OCI-M1 (cell line): ENCODE measurements at regions not wholly inside any gene's neighbourhood (a gene's known extent, or its start where the extent isn't known, plus 50 kb on each side); places are given as distances from the start of the nearest gene placed in this dataset.

Experiments
- DNase-seq: peaks from one replicate; lab custom pipeline; 2025; lab: John Stamatoyannopoulos, UW

- no peak for DNase-seq
Measured at GRCh38 chr5:89129941-89130340, 247.0 kb upstream of the MEF2C start.

DNA sequence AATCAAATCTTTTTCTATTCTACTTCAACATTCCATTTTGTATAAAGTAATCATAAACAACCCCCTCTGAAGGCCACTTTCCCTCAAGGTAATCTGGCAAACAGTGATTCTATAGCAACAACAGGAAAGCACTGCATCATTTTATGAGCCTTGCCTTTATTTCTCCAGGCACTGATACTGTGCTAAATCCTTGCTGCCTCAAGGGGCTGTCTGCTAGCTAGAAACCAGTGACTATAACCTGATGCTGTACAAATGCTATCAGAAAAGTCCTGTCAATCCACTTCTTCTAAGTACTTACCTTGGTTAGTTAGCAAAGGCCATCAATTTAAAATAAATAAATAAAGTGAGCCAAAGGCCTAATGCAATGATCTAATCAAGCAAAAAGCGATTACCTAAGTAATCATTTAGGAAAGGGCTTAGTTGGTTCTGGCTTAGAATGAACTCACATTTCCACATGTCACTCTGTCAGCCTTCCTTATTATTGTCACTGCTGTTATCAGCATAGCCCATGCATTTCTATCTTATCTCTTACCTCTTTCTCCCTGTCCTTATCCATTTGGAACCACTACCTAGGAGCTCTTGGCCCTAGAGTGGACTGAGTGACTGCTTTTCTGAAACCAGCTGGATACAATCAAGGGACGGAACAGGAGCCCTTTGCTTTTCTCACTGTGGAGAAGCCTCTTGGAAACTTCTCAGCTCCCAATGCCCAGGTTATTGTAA, 246.1 kb upstream of the MEF2C start:
- peak; percentile 48 for DNase-seq

DNA sequence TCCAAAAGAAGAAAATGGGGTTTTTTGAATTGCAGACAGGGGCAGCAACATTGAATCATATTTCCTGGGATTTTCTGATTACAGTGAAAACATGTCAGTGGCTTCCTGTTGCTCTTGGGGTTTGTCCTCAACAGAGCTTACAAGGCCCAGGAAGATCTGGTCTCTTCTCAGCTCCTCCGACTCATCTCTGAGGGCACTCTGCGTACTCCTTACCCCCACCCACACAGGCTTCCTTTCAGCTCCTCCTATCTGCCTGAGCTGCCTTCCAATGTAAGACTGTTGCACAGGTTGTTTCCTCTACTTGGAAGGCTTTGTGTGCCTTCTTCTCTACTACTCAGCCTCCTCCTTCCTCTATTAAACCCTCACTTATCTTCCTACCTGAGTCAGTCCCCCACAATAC, 245.1 kb upstream of the MEF2C start:
- DNase-seq: peak; percentile 26

- no peak for DNase-seq
Measured at GRCh38 chr5:89127191-89127590, 244.2 kb upstream of the MEF2C start.

DNA sequence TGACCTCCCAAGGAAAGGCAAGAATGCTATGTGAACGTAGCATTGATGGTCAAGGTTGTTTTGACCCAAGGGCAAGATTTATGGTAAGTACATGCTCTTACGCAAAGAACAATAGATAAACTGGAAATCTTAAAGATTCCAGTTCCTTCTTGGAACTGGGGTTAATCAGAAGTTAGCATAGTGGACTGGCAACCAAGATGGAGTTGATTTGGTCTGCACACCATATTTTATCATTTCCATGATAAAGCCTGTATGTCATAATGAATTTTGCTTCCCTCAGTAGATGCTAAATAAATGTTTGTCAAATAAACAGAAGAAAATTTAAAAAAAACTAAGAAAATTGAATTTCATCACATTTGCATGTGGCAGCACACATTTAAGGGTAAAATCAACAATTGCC, 242.4 kb upstream of the MEF2C start:
- no peak for DNase-seq

DNA sequence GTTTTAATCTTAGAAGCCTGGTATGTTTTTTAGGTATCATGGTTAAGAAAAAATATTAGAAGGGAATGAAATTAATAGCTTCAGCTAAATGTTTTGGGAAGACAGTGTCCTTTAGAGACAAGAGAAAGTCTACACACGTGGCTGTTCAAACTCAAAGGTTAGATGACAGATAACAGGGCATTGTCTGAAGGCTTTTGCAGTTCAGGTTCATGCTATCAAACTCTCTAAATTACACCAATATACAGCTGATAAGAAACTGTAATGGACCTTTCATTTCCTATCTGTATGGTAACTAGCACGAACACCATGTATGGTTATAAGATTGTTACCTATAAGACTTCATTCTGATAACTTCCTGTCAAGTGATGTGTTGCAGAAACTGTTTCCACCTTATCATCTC, 240.6 kb upstream of the MEF2C start:
- no peak for DNase-seq

DNA sequence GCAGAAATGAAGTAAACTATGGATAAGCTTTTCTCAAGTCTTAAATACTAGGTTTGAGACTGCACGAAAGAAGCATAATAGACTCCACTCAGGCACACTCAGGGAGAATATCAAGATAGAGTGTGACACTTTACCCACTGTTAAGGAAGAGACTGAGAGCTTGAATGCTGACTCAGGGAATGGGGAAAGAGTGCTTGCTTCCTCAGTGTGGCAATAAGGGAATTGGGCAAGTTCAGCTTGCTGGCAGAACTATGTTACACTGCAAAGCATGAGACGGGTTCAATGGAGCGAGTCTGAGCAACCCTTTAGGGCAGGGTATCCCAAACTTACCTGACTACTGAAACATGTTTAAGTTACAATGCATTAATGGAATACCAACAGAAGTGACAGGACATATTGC, 237.7 kb upstream of the MEF2C start:
- DNase-seq: peak; percentile 25

DNA sequence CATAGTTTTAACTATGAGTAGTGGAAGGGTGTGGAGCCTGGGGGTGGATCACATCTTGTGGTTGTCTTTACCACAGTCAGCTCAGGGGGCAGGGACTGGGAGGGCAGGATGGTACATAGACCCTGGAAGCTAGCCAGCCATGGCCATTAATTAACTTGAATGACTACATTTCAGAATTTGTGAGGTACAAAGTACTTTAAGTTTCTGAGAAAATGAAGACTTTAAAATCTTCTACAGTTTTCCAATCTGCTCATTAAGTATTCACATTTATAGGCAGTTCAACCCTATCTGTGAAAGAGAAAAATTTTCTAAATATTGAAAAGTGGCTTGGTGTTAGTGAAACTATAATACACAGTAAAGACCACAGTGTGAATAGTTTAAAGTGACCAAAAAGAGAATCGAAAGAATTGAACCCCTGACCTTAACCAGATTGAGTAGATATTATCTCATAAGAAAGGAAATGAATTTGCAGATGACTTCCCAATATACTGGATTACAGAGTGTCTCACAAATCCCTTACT, 234.2 kb upstream of the MEF2C start:
- peak; percentile 77 for DNase-seq

DNA sequence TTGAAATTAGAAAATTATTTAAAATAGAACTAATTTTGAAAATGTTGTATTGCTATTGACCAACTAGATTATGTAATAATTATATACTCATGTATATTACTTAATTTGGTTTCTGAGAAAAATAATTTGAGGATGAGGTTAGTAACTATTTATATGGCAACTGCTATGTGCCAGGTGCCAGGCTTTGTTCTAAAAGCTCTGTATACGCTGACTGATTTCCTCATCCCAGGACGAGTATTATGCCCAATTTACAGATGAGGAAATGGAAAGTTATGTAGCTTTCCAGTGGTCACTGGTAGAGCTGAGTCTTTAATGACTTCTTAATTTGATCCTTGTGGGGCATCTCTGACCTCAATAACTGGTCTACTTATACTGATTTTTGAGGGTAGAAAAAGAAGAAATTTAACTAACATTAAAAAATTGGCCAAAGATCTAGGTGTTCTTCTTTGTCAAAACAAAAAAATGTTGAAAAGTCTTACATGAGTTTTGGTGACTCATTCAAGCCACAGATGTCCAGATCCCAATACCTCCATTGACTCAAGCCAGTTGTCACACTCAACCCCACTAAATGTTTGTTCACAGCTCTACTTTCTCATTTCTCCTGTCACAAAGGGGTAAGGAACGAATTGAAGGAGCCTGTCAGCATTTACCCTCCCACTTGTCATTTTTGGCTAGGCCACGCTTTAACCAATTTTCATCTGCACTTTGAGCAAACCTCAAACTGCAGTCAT, 228.1 kb upstream of the MEF2C start:
- DNase-seq: peak; percentile 28

DNA sequence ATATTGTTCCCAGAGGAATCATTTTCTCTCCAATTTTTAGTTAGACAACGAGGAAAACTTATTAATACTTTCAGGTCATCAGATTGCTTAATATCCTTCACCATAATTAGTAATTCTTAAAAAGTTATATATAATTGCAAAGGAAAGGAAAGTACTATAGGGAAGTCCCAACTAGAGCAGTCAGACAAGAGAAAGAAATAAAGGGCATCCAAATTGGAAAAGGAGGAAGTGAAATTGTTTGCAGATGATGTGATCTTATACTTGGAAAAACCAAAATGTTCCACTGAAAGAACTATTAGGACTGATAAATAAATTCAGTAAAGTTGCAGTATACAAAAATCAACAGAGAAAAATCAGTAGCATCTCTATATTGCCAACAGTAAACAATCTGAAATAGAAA, 223.5 kb upstream of the MEF2C start:
- peak; percentile 51 for DNase-seq

GRCh38 chr5:89105836-89106235, 222.9 kb upstream of the MEF2C start:
- no peak for DNase-seq

- DNase-seq: no peak
Measured at GRCh38 chr5:89105171-89105695, 222.2 kb upstream of the MEF2C start.

DNA sequence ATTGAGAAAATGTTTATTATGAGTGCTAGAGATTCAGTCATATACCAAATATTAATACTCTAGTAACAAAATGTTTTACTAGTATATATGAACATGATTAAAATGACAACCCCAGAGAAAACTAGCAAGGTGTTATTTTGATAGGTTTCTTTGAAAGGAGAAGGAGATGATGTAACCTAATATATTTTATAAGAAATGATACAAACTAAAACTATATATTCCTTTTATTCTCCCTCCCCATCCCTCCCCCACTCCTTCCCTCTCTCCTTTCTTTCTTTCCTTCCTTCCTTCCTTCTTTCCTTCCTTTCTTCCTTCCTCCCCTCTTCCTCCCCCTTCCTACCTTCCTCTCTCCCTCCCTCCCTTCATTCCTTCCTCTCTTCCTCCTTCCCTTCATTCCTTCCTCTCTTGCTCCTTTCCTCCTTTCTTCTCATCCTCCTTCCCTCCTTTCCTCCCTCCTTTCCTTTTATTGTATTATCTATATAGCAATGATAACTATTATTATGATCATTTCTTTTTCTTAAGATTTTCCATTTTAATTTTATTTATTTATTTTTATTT, 215.3 kb upstream of the MEF2C start:
- no peak for DNase-seq

DNA sequence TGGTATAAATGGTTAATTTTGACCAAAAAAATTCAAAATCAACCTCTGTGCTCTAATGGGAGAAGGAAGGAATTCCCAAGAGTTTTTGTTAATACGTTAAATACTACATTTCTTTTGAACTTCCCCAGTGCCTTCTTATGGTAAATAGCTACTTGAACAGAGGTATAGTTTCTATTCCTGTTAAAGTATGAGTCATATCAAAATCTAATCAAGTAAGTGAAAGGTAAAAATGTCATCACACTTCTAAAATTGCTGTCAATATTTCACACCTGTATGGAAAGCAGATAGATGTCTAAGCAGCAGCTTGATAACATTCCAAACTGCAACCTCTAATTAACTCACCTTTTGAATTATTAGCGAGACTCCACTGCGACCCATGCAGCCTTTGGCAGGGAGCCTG, 214.1 kb upstream of the MEF2C start:
- DNase-seq: no peak

DNA sequence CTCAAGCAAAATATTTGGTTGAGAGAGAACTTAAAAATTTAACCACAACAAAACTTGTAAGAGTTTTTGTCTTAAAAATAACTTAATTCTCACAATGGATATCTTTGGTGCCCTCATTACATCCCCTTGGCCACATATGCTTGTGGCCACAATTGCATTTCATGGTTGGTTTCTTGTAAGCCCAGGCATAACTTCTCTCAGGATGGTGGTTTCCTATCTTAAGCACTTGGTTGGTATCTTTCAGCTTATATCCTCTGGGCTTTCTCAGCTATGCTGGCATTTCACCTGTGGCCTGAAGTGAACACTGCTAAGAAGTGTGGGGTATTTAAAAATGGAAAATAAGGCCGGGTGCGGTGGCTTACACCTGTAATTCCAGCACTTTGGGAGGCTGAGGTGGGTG, 212.4 kb upstream of the MEF2C start:
- DNase-seq: no peak

GRCh38 chr5:89090037-89090436, 207.1 kb upstream of the MEF2C start:
- DNase-seq: no peak

DNA sequence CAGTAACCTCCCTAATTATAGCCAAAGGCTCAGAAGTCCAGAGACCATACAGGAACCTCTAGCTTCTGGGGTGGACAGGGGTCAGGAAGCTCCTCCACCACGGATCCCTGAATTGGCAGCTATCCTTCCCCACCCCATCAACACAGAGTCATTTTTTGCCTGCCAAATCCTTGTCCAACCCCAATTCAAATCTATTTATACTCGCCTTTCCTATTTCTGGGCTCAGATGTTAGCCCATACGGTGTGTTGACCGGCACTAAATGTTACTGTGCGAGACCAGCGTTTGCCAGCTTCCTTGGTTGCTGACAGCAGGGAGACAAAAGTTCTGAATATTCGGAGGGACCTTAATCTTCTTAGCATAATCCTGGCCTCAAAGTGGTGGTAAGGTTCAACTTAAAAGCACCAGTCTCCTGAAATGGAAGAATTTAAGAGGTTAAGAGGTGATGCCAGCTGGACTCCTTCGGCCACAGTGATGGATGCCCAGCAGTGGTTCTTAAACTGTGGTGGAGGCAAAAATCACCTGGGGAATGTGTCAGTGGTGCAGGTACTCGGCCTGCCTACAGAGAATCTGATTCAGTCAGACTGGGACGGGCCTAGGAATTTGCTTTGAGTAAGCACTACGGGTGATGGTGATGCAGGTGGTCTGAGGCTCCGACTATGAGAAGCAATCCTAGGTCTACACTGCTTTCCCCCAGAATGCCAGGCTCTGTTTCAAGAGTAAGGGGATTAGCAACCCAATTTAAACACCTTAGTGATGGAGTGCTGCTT, 204.8 kb upstream of the MEF2C start:
- no peak for DNase-seq

GRCh38 chr5:89087128-89087527, 204.1 kb upstream of the MEF2C start:
- no peak for DNase-seq

- no peak for DNase-seq
Measured at GRCh38 chr5:89086390-89087086, 203.6 kb upstream of the MEF2C start.

DNA sequence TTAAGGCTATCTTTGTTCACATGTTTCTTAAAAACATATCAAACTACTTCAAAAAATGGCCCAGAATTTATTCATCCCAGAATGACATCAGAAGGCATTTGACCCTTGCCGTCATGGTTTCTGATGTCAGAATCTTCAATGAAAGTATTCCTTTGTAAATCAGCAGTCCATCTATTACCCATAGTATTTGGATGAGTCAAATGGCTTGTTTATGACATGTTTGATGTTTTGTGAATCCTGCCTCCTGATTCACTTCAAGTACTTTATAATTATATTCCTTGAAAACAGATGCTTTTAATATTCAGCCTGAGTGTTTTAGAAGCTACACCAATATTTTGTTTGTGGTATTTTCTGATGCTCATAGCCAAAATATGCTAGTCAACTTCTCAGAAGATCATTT, 200.8 kb upstream of the MEF2C start:
- DNase-seq: no peak

DNA sequence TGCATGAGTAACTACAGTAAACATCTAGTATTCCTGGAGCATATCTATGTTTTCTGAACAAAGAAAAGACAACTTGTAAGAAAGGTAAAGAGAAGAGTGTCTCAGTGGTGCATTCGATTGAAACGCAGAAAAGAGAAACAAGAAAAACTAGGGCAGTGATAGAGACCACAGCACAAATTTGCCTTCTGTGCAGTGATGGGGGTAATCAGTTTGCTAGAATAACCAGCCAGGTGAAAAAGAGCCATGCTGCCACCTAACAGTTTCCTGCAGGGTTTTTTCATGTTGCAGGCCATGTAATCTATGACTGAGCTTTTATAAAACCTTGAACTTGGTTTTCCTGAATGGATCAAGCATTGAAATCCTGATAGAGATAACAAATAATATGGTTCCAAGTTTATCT, 198.4 kb upstream of the MEF2C start:
- no peak for DNase-seq
